Mammary epithelial cell (primary cell): ENCODE measurements at regions not wholly inside any gene's neighbourhood (a gene's known extent, or its start where the extent isn't known, plus 50 kb on each side); places are given as distances from the start of the nearest gene placed in this dataset.
"Not testable (repeated sequence)": the region's sequence is repeated elsewhere in the genome, so short reads cannot be mapped to it uniquely, and the experiment has no call there.

ENCODE experiments used
- CTCF ChIP-seq, 2 donors: IDR thresholded peaks in 1 of 2; conservative IDR thresholded peaks in 1 of 2; 2 replicates each; pipeline ENCODE4 v1.5.1; 2011 to 2012; ENCODE audit warnings: inconsistent platforms in 2 of 2, low read length in 2 of 2, mild to moderate bottlenecking in 2 of 2, control low read depth in 1 of 2, low read depth in 1 of 2; ENCODE audit not compliant: insufficient read depth in 1 of 2; ENCODE audit errors: extremely low read depth in 1 of 2
- EZH2 ChIP-seq: IDR thresholded peaks from 2 replicates; pipeline ENCODE4 v1.6.1; 2012; ENCODE audit warnings: low read length, inconsistent platforms, borderline replicate concordance

DNA sequence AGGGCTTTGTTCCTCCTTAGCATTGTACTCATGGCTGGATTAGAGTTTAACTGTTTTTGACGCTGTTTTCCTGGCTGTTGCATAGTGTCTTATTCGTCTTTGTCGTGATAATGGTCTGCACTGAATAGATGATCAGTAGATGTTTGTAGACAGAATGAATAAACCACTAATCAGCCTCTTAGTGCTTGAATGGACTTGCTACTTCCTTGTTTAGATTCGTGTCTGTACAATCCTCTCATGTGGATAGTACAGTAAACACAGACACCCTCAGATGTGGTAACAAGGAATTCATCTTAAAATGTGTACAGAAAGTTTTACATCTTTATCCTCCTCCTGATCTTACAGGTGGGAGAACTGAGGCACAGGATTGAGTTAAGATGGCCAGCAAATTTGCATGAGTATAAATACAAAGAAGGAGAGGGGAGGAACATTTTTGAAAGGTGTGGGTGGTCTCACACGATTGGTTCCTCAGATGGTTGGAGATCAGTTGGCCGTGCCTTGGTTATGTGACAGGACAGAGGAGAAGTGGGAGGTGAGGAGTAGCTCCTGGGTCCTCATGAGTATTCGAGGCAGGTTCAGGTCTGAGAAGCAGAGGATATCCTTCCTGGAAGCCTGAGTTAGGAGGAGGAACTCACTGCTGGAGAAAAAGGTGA, 196.0 kb downstream of the KLRB1 start:
- not testable (repeated sequence) for TF ChIP-seq EZH2; CTCF (conservative IDR thresholded peaks at IDR 0.05 in 1 of 2, IDR thresholded peaks at IDR 0.05 in 1 of 2; ENCODE audit: extremely low read depth in 1 of 2, insufficient read depth in 1 of 2, low read depth in 1 of 2, low read length in 2 of 2)
